GM18951 (cell line): ENCODE measurements at regions not wholly inside any gene's neighbourhood (a gene's known extent, or its start where the extent isn't known, plus 50 kb on each side); places are given as distances from the start of the nearest gene placed in this dataset.

Experiments used
- POLR2A ChIP-seq: IDR thresholded peaks from 4 replicates; pipeline ENCODE4 v1.6.1; 2011; ENCODE audit warnings: mild to moderate bottlenecking; ENCODE audit not compliant: insufficient read length, insufficient read depth; ENCODE audit errors: extremely low read depth
- in situ Hi-C: fragments of 300-500 bp; cut with MboI; formaldehyde crosslinking; loops from one replicate; pipeline ENCODE4 v1.12.0; 2022; ENCODE audit warnings: low sequenced_read_pairs, mixed read lengths, inconsistent platforms; ENCODE audit not compliant: unreplicated experiment

- no peak for TF ChIP-seq POLR2A
- in situ Hi-C loops: no loop called here
These were observed 98.1 kb downstream of the LHX9 start for GRCh38 chr1:198015309-198015708.

DNA sequence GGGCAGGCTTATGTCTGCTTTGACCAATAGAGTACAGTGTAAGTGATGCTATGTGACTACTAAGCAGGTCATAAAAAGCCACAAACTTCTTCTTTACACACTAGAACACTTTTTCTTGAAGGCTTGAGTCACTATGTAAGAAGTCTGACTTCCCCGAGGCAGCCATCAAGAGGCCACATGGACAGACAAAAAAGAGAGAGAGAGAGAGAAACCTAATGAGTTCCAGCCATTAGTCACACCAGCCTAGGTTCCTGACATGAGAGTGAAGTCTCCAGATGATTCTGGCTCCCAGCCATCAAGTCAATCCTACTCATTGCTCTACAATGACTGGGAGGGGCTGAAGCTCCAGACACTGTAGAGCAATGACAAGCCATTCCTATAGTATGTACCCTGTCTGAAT is 101.4 kb downstream of the LHX9 start:
- in situ Hi-C loops: no loop called here
- TF ChIP-seq POLR2A: no peak

GRCh38 chr1:198019126-198019525 is 102.0 kb downstream of the LHX9 start:
- in situ Hi-C loops: no loop called here
- TF ChIP-seq POLR2A: no peak

GRCh38 chr1:198024336-198024735 is 107.2 kb downstream of the LHX9 start:
- in situ Hi-C loops: no loop called here
- TF ChIP-seq POLR2A: no peak

DNA sequence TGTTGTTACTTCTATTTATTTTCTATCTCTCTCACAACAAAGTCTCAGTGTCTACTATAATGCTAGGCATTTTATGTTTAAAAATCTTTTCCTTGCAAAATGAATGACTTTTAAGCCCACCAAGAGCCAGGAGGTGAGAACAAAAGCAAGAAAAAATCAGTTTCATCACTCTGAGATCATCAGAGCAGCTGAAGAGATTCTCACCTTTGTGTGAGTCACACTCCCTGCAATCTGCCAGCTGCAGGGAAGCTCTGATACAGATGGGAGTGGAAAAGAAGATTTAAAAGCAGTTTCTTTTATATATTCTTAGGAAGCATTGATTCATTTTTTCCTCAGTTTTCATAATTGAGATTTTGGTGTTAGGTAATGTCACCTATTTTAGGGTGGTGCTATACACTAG is 107.6 kb downstream of the LHX9 start:
- TF ChIP-seq POLR2A: no peak
- in situ Hi-C loops: no loop called here

GRCh38 chr1:198030682-198031081 is 113.5 kb downstream of the LHX9 start:
- TF ChIP-seq POLR2A: no peak
- in situ Hi-C loops: no loop called here

DNA sequence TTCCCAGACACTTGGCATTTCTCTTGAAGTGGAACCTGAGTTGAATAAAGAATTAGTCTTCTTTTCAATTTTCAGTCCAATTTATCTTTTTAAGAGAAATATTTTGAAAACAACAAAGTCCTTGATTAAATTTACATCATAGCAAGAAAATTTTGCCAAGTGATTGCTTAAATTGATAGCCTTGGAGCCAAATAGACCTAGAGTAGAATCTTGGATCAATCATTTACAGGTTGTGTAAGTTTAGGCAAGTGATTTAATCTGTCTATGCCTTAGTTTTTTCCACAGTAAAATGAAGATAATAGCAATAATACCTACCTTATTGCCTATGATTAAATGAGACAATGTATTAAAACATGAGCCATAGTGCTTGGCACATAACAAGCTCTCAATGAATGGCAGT is 113.9 kb downstream of the LHX9 start:
- in situ Hi-C loops: no loop called here

GRCh38 chr1:198032668-198033067 is 115.5 kb downstream of the LHX9 start:
- TF ChIP-seq POLR2A: no peak
- in situ Hi-C loops: no loop called here

More for the DNA sequence above, 113.9 kb downstream of the LHX9 start:
- TF ChIP-seq POLR2A: no peak

- in situ Hi-C loops: no loop called here
- no peak for TF ChIP-seq POLR2A
These were observed 115.9 kb upstream of the NEK7 start for GRCh38 chr1:198040880-198041279.

DNA sequence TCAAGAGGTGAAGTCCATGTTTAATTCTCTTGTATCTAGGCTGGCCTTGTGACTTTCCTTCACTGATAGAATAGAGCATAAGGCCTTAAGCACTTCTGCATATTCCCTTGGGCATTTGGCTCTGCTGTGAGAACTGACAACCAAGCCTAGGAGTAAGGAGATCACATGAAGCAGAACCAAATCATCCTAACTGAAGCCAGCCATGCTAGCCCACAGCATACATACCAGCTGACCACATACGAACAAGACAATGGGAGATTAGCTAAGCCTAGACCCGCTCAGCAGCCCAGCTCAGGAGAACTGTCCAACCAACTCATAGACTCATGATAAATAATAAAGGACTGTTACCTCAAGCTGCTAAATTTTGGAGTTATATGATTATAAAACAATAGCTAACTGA is 114.6 kb upstream of the NEK7 start:
- in situ Hi-C loops: no loop called here
- no peak for TF ChIP-seq POLR2A

DNA sequence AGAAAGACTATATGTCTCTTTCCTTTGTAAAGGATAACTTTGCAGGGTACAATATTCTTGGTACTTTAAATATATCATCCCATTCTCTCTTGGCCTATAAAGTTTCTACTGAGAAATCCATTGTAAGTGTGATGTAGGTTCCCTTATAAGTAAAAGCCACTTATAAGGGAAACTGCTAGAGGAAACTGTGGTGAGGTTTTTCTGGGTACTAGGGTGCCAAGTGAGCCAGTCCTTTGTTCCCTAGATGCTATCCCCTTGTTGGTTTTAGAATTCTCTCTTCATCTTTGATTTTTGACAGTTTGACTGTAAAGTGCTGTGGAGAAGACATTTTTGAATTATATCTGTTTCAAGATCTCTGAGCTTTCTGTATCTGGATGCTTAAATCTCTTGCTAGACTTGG is 108.9 kb upstream of the NEK7 start:
- in situ Hi-C loops: no loop called here
- TF ChIP-seq POLR2A: no peak

GRCh38 chr1:198054510-198054909 is 102.3 kb upstream of the NEK7 start:
- TF ChIP-seq POLR2A: no peak
- in situ Hi-C loops: no loop called here

GRCh38 chr1:198056255-198056654 is 100.5 kb upstream of the NEK7 start:
- in situ Hi-C loops: no loop called here
- TF ChIP-seq POLR2A: no peak

- no peak for TF ChIP-seq POLR2A
- in situ Hi-C loops: no loop called here
These were observed 92.6 kb upstream of the NEK7 start for GRCh38 chr1:198064181-198064580.

- in situ Hi-C loops: no loop called here
- no peak for TF ChIP-seq POLR2A
These were observed 88.5 kb upstream of the NEK7 start for GRCh38 chr1:198068285-198068684.

GRCh38 chr1:198072177-198072576 is 84.6 kb upstream of the NEK7 start:
- no peak for TF ChIP-seq POLR2A
- in situ Hi-C loops: no loop called here

DNA sequence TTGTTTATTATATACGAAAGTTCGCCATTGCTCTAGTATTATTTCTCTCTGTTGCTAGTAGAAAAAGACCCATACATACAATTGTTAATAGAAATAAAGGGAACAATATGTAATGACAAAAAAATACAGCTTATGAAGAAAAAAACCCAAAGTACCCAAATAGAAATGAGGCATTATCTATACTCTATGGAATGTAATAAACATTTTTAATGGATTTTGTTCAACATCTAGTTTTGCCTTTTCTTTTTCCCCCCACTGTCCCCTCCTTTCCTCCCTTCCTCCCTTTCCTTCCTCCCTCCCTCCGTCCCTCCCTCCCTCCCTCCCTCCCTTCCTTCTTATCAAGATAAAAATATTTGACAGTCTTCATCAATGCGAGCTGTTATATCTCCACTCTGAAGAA is 81.5 kb upstream of the NEK7 start:
- no peak for TF ChIP-seq POLR2A
- in situ Hi-C loops: loop anchor here (25.0 kb wide), 1 partner anchor 387 kb away; no protein-coding TSS in a partner anchor
